ENCODE measurements at regions not wholly inside any gene's neighbourhood (a gene's known extent, or its start where the extent isn't known, plus 50 kb on each side); places are given as distances from the start of the nearest gene placed in this dataset.

GRCh38 chr9:24731754-24732153 is 186.1 kb upstream of the IZUMO3 start:
- H3K4me3 ChIP-seq: no peak overlapping the region
- ATAC-seq (ENCODE audit: insufficient read depth, low FRiP score): no peak
- no peak overlapping the region for H3K9ac ChIP-seq (ENCODE audit: insufficient read depth in 1 of 2, low read length in 2 of 2)
- no peak for TF ChIP-seq CTCF (IDR thresholded peaks at IDR 0.05; ENCODE audit: control extremely low read depth, extremely low read depth)
- no peak for DNase-seq
- H3K4me1 ChIP-seq (ENCODE audit: control insufficient read depth in 5 of 5, insufficient read depth in 5 of 5, low read length in 5 of 5): no peaks in the 10 kb centered on the region
- WGBS, 2 donors: 52 to 86% methylated on average over 1 of the region's 1 CpG
- H3K27ac ChIP-seq (ENCODE audit: low read depth in 1 of 2, low read length in 1 of 2): no peak overlapping the region
- H3K36me3 ChIP-seq (ENCODE audit: control insufficient read depth in 4 of 4, insufficient read depth in 4 of 4, low read length in 4 of 4): no peaks in the 10 kb centered on the region
- no peaks in the 10 kb centered on the region for H3K27me3 ChIP-seq (ENCODE audit: control insufficient read depth in 3 of 3, insufficient read depth in 3 of 3, low read length in 2 of 3)
- H3K9me3 ChIP-seq (ENCODE audit: control insufficient read depth in 4 of 4, insufficient read depth in 3 of 4, low read length in 3 of 4): peaks cover 0 to 2% (median 0%) of the 10 kb centered on the region in 4 donors

GRCh38 chr9:24721621-24722020 is 175.9 kb upstream of the IZUMO3 start:
- no peak for TF ChIP-seq CTCF (IDR thresholded peaks at IDR 0.05; ENCODE audit: control extremely low read depth, extremely low read depth)
- no peaks in the 10 kb centered on the region for H3K9me3 ChIP-seq (ENCODE audit: control insufficient read depth in 4 of 4, insufficient read depth in 3 of 4, low read length in 3 of 4)
- DNase-seq (no peak), ATAC-seq (ENCODE audit: insufficient read depth, low FRiP score) (no peak)
- H3K27ac ChIP-seq (ENCODE audit: low read depth in 1 of 2, low read length in 1 of 2): no peak overlapping the region
- no peak overlapping the region for H3K9ac ChIP-seq (ENCODE audit: insufficient read depth in 1 of 2, low read length in 2 of 2)
- H3K36me3 ChIP-seq (ENCODE audit: control insufficient read depth in 4 of 4, insufficient read depth in 4 of 4, low read length in 4 of 4): no peaks in the 10 kb centered on the region
- no peaks in the 10 kb centered on the region for H3K4me1 ChIP-seq (ENCODE audit: control insufficient read depth in 5 of 5, insufficient read depth in 5 of 5, low read length in 5 of 5)
- no peaks in the 10 kb centered on the region for H3K27me3 ChIP-seq (ENCODE audit: control insufficient read depth in 3 of 3, insufficient read depth in 3 of 3, low read length in 2 of 3)
- H3K4me3 ChIP-seq: no peak overlapping the region
- WGBS, 2 donors: 15 to 56% methylated on average over 1 of the region's 1 CpG

GRCh38 chr9:24712206-24712605 is 166.5 kb upstream of the IZUMO3 start:
- no peaks in the 10 kb centered on the region for H3K4me1 ChIP-seq (ENCODE audit: control insufficient read depth in 5 of 5, insufficient read depth in 5 of 5, low read length in 5 of 5)
- no peaks in the 10 kb centered on the region for H3K9me3 ChIP-seq (ENCODE audit: control insufficient read depth in 4 of 4, insufficient read depth in 3 of 4, low read length in 3 of 4)
- no peaks in the 10 kb centered on the region for H3K36me3 ChIP-seq (ENCODE audit: control insufficient read depth in 4 of 4, insufficient read depth in 4 of 4, low read length in 4 of 4)
- H3K4me3 ChIP-seq: no peak overlapping the region
- 47 to 68% methylated on average over 2 of the region's 2 CpGs for WGBS, 2 donors
- no peak overlapping the region for H3K9ac ChIP-seq (ENCODE audit: insufficient read depth in 1 of 2, low read length in 2 of 2)
- TF ChIP-seq CTCF (IDR thresholded peaks at IDR 0.05; ENCODE audit: control extremely low read depth, extremely low read depth): no peak
- no peaks in the 10 kb centered on the region for H3K27me3 ChIP-seq (ENCODE audit: control insufficient read depth in 3 of 3, insufficient read depth in 3 of 3, low read length in 2 of 3)
- no peak for ATAC-seq (ENCODE audit: insufficient read depth, low FRiP score)
- no peak for DNase-seq
- no peak overlapping the region for H3K27ac ChIP-seq (ENCODE audit: low read depth in 1 of 2, low read length in 1 of 2)

- TF ChIP-seq CTCF (IDR thresholded peaks at IDR 0.05; ENCODE audit: control extremely low read depth, extremely low read depth): no peak
- no peaks in the 10 kb centered on the region for H3K4me1 ChIP-seq (ENCODE audit: control insufficient read depth in 5 of 5, insufficient read depth in 5 of 5, low read length in 5 of 5)
- H3K9me3 ChIP-seq (ENCODE audit: control insufficient read depth in 4 of 4, insufficient read depth in 3 of 4, low read length in 3 of 4): no peaks in the 10 kb centered on the region
- no peaks in the 10 kb centered on the region for H3K36me3 ChIP-seq (ENCODE audit: control insufficient read depth in 4 of 4, insufficient read depth in 4 of 4, low read length in 4 of 4)
- H3K27me3 ChIP-seq (ENCODE audit: control insufficient read depth in 3 of 3, insufficient read depth in 3 of 3, low read length in 2 of 3): no peaks in the 10 kb centered on the region
- 82 to 91% methylated on average over 2 of the region's 2 CpGs for whole genome bisulfite sequencing, 2 donors
- DNase-seq (no peak), ATAC-seq (ENCODE audit: insufficient read depth, low FRiP score) (no peak)
- no peak overlapping the region for H3K9ac ChIP-seq (ENCODE audit: insufficient read depth in 1 of 2, low read length in 2 of 2)
- no peak overlapping the region for H3K4me3 ChIP-seq
- no peak overlapping the region for H3K27ac ChIP-seq (ENCODE audit: low read depth in 1 of 2, low read length in 1 of 2)
Measured at GRCh38 chr9:24708814-24709213, 163.1 kb upstream of the IZUMO3 start.

Data from lung (tissue), 11 donors.